ENCODE measurements at regions not wholly inside any gene's neighbourhood (a gene's known extent, or its start where the extent isn't known, plus 50 kb on each side); places are given as distances from the start of the nearest gene placed in this dataset.

GRCh38 chr5:21642312-21642711, 1210.8 kb downstream of the CDH12 start:
- TF ChIP-seq CTCF (IDR thresholded peaks at IDR 0.05) = no peak
- no peak for TF ChIP-seq POLR2A (IDR thresholded peaks at IDR 0.05)
- TF ChIP-seq EP300 (IDR thresholded peaks at IDR 0.05) = no peak
- TF ChIP-seq POLR2AphosphoS5 (IDR thresholded peaks at IDR 0.05) = no peak
- H3K36me3 ChIP-seq = no peaks in the 10 kb centered on the region
- 89% methylated on average over 1 of the region's 1 CpG for WGBS
- no peaks in the 10 kb centered on the region for H3K27me3 ChIP-seq
- H3K9me3 ChIP-seq = no peaks in the 10 kb centered on the region
- no peak for DNase-seq (ENCODE audit: low spot score in 2 of 2)
- no peak overlapping the region for H3K27ac ChIP-seq
- H3K4me1 ChIP-seq = no peaks in the 10 kb centered on the region
- H3K4me3 ChIP-seq = no peak overlapping the region

- 100% methylated on average over 2 of the region's 2 CpGs for WGBS
- no peak for TF ChIP-seq POLR2A (IDR thresholded peaks at IDR 0.05)
- TF ChIP-seq EP300 (IDR thresholded peaks at IDR 0.05) = no peak
- no peak for TF ChIP-seq CTCF (IDR thresholded peaks at IDR 0.05)
- no peak for TF ChIP-seq POLR2AphosphoS5 (IDR thresholded peaks at IDR 0.05)
- Histone ChIP-seq H3K27me3 (no peaks in the 10 kb centered on the region), H3K36me3 (no peaks in the 10 kb centered on the region), H3K4me1 (no peaks in the 10 kb centered on the region), H3K27ac (no peak overlapping the region), H3K4me3 (no peak overlapping the region), H3K9me3 (no peaks in the 10 kb centered on the region)
- no peak for DNase-seq (ENCODE audit: low spot score in 2 of 2)
These were observed 1229.3 kb downstream of the CDH12 start for GRCh38 chr5:21623831-21624230.

- no peak for DNase-seq (ENCODE audit: low spot score in 2 of 2)
- H3K27me3 ChIP-seq = no peaks in the 10 kb centered on the region
- no peak overlapping the region for H3K27ac ChIP-seq
- no peaks in the 10 kb centered on the region for H3K9me3 ChIP-seq
- no peaks in the 10 kb centered on the region for H3K36me3 ChIP-seq
- no peaks in the 10 kb centered on the region for H3K4me1 ChIP-seq
- TF ChIP-seq CTCF (IDR thresholded peaks at IDR 0.05) (no peak), EP300 (IDR thresholded peaks at IDR 0.05) (no peak), POLR2A (IDR thresholded peaks at IDR 0.05) (no peak), POLR2AphosphoS5 (IDR thresholded peaks at IDR 0.05) (no peak)
- no peak overlapping the region for H3K4me3 ChIP-seq
- whole genome bisulfite sequencing = 94% methylated on average over 16 of the region's 16 CpGs
These were observed 1237.9 kb downstream of the CDH12 start for GRCh38 chr5:21615195-21615765.

- WGBS = 73% methylated on average over 5 of the region's 5 CpGs
- Histone ChIP-seq H3K27me3 (no peaks in the 10 kb centered on the region), H3K36me3 (no peaks in the 10 kb centered on the region), H3K4me3 (no peak overlapping the region), H3K4me1 (no peaks in the 10 kb centered on the region), H3K9me3 (no peaks in the 10 kb centered on the region), H3K27ac (no peak overlapping the region)
- TF ChIP-seq EP300 (IDR thresholded peaks at IDR 0.05) (no peak), CTCF (IDR thresholded peaks at IDR 0.05) (no peak), POLR2AphosphoS5 (IDR thresholded peaks at IDR 0.05) (no peak), POLR2A (IDR thresholded peaks at IDR 0.05) (no peak)
- DNase-seq (ENCODE audit: low spot score in 2 of 2) = no peak
These were observed 1239.1 kb downstream of the CDH12 start for GRCh38 chr5:21613971-21614488.

- no peak for TF ChIP-seq POLR2AphosphoS5 (IDR thresholded peaks at IDR 0.05)
- TF ChIP-seq CTCF (IDR thresholded peaks at IDR 0.05) = no peak
- no peak for TF ChIP-seq POLR2A (IDR thresholded peaks at IDR 0.05)
- no peak for TF ChIP-seq EP300 (IDR thresholded peaks at IDR 0.05)
- no peak for DNase-seq (ENCODE audit: low spot score in 2 of 2)
- Histone ChIP-seq H3K4me3 (no peak overlapping the region), H3K9me3 (no peaks in the 10 kb centered on the region), H3K36me3 (no peaks in the 10 kb centered on the region), H3K27ac (no peak overlapping the region), H3K4me1 (no peaks in the 10 kb centered on the region), H3K27me3 (no peaks in the 10 kb centered on the region)
- 57% methylated on average over 2 of the region's 2 CpGs for WGBS
These were observed 1249.3 kb downstream of the CDH12 start for GRCh38 chr5:21603796-21604195.

Measured in suprapubic skin (tissue), 4 donors.